Osteoblast (primary cell): ENCODE measurements at regions not wholly inside any gene's neighbourhood (a gene's known extent, or its start where the extent isn't known, plus 50 kb on each side); places are given as distances from the start of the nearest gene placed in this dataset.
A peak's percentile ranks its signal among the peaks of the same experiment; 100 is the strongest.

ENCODE experiments used
- DNase-seq: peaks from one replicate; pipeline ENCODE4 v3.0.0; 2011; ENCODE audit warnings: low spot score, mixed read lengths; ENCODE audit not compliant: insufficient read length; ENCODE audit errors: missing footprints
- H2AFZ ChIP-seq: 2 replicates; pipeline ENCODE4 v1.6.0; 2011; ENCODE audit warnings: mild to moderate bottlenecking, low read length
- H3K27ac ChIP-seq: 2 replicates; pipeline ENCODE4 v1.5.1; 2011; ENCODE audit warnings: mild to moderate bottlenecking, low read depth, low read length, moderate library complexity
- H3K27me3 ChIP-seq: 2 replicates; pipeline ENCODE4 v1.6.0; 2012; ENCODE audit warnings: mild to moderate bottlenecking, control low read depth, inconsistent platforms, low read length, moderate library complexity; ENCODE audit not compliant: insufficient read depth
- H3K36me3 ChIP-seq: 2 replicates; pipeline ENCODE4 v1.5.1; 2011; ENCODE audit warnings: mild to moderate bottlenecking, low read length, control low read depth, moderate library complexity; ENCODE audit not compliant: insufficient read depth
- H3K4me1 ChIP-seq: 2 replicates; pipeline ENCODE4 v1.5.1; 2011; ENCODE audit warnings: mild to moderate bottlenecking, low read length, control low read depth, moderate library complexity; ENCODE audit not compliant: insufficient read depth
- H3K4me2 ChIP-seq: 2 replicates; pipeline ENCODE4 v1.6.0; 2011; ENCODE audit warnings: mild to moderate bottlenecking, low read length; ENCODE audit not compliant: insufficient read depth
- H3K4me3 ChIP-seq: fragments of 200-600 bp; sonication (generic); 3 replicates; pipeline ENCODE4 v1.5.1; 2012; ENCODE audit warnings: mild to moderate bottlenecking, low read length, inconsistent platforms; ENCODE audit not compliant: insufficient read depth
- H3K79me2 ChIP-seq: 2 replicates; pipeline ENCODE4 v1.6.0; 2012; ENCODE audit warnings: mild to moderate bottlenecking, low read length, control low read depth, inconsistent platforms; ENCODE audit not compliant: insufficient read depth
- H3K9me3 ChIP-seq: 2 replicates; pipeline ENCODE4 v1.5.1; 2011; ENCODE audit warnings: low read depth, low read length, control low read depth
- H4K20me1 ChIP-seq: 2 replicates; pipeline ENCODE4 v1.6.0; 2012; ENCODE audit warnings: mild to moderate bottlenecking, low read length, control low read depth; ENCODE audit not compliant: insufficient read depth
- TF ChIP-seq, protein P1 (sequence below): IDR thresholded peaks from 2 replicates; pipeline ENCODE4 v1.5.1; 2011; ENCODE audit warnings: mild to moderate bottlenecking, low read depth, low read length, moderate library complexity; ENCODE audit errors: extremely low read depth

DNA sequence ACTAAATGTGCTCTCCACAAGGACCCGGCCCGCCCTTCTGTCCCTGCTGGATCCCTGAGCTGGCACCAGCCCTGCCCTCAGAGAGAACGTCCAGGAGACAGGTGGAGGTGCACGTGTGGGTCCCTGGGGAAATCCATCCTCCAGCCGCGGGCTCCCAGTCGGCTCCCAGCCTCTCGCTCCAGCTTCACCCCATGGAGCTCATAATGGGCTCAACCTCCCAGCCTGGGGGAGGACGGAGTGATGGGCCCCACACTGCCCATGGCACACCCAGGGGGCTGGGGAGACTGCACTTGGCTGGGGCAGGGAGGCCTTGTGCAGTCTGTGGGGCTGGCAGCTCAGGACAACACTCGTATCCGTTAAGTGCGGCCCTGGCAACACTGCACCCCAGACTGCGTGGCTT lies 250.5 kb downstream of the TMEM121 start:
- no peak overlapping the region for H2AFZ ChIP-seq
- H3K9me3 ChIP-seq, result no peaks in the 10 kb centered on the region
- no peak overlapping the region for H3K27ac ChIP-seq
- H3K36me3 ChIP-seq, result no peaks in the 10 kb centered on the region
- H3K79me2 ChIP-seq, result no peaks in the 10 kb centered on the region
- no peaks in the 10 kb centered on the region for H3K27me3 ChIP-seq
- no peaks in the 10 kb centered on the region for H4K20me1 ChIP-seq
- no peak for DNase-seq
- no peaks in the 10 kb centered on the region for H3K4me1 ChIP-seq
- no peak overlapping the region for H3K4me2 ChIP-seq
- no peak overlapping the region for H3K4me3 ChIP-seq
- TF ChIP-seq, protein P1, sequence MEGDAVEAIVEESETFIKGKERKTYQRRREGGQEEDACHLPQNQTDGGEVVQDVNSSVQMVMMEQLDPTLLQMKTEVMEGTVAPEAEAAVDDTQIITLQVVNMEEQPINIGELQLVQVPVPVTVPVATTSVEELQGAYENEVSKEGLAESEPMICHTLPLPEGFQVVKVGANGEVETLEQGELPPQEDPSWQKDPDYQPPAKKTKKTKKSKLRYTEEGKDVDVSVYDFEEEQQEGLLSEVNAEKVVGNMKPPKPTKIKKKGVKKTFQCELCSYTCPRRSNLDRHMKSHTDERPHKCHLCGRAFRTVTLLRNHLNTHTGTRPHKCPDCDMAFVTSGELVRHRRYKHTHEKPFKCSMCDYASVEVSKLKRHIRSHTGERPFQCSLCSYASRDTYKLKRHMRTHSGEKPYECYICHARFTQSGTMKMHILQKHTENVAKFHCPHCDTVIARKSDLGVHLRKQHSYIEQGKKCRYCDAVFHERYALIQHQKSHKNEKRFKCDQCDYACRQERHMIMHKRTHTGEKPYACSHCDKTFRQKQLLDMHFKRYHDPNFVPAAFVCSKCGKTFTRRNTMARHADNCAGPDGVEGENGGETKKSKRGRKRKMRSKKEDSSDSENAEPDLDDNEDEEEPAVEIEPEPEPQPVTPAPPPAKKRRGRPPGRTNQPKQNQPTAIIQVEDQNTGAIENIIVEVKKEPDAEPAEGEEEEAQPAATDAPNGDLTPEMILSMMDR, result no peak

- Histone ChIP-seq H3K27me3 (no peaks in the 10 kb centered on the region), H3K36me3 (no peaks in the 10 kb centered on the region), H3K4me1 (no peaks in the 10 kb centered on the region), H3K27ac (no peak overlapping the region), H3K79me2 (no peaks in the 10 kb centered on the region), H2AFZ (no peak overlapping the region), H4K20me1 (no peaks in the 10 kb centered on the region), H3K4me2 (no peak overlapping the region), H3K9me3 (no peaks in the 10 kb centered on the region), H3K4me3 (no peak overlapping the region)
- DNase-seq, result peak; percentile 88
- TF ChIP-seq, protein P1, result no peak
Observed at GRCh38 chr14:105783707-105784106, 257.3 kb downstream of the TMEM121 start.

GRCh38 chr14:105793836-105794235 lies 267.5 kb downstream of the TMEM121 start:
- H3K36me3 ChIP-seq, result no peaks in the 10 kb centered on the region
- DNase-seq, result no peak
- H3K4me3 ChIP-seq, result no peak overlapping the region
- TF ChIP-seq, protein P1, result no peak
- H3K9me3 ChIP-seq, result no peaks in the 10 kb centered on the region
- no peaks in the 10 kb centered on the region for H3K79me2 ChIP-seq
- H2AFZ ChIP-seq, result no peak overlapping the region
- no peaks in the 10 kb centered on the region for H3K4me1 ChIP-seq
- H3K4me2 ChIP-seq, result no peak overlapping the region
- H4K20me1 ChIP-seq, result no peaks in the 10 kb centered on the region
- no peak overlapping the region for H3K27ac ChIP-seq
- H3K27me3 ChIP-seq, result no peaks in the 10 kb centered on the region

DNA sequence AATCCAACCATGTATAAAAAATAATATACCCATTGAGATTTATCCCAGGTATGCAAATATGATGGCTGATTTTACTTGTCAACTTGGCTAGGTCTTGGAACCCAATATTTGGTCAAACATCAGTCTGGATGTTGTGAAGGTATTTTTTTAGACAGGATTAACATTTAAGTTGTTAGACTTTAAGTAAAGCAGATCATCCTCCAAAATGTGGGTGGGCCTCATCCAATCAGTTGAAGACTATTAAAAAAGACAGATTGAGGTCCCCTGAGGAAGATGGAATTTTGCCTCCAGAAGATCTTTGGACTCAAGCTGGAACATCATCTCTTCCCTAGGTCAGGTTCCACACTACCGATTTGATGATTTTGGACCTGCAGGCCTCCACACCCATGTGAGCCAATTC lies 271.2 kb downstream of the TMEM121 start:
- Histone ChIP-seq H3K27me3 (no peaks in the 10 kb centered on the region), H3K27ac (no peak overlapping the region), H3K4me2 (no peak overlapping the region), H2AFZ (no peak overlapping the region), H3K79me2 (no peaks in the 10 kb centered on the region), H3K4me3 (no peak overlapping the region), H4K20me1 (no peaks in the 10 kb centered on the region), H3K9me3 (no peaks in the 10 kb centered on the region), H3K36me3 (no peaks in the 10 kb centered on the region), H3K4me1 (no peaks in the 10 kb centered on the region)
- no peak for DNase-seq
- TF ChIP-seq, protein P1, result no peak
